SU-DHL-6 (cell line): ENCODE measurements at regions not wholly inside any gene's neighbourhood (a gene's known extent, or its start where the extent isn't known, plus 50 kb on each side); places are given as distances from the start of the nearest gene placed in this dataset.

Source experiments
- EZH2phosphoT487 ChIP-seq: fragments of 200-600 bp; sonication (generic), shearing (Covaris generic); conservative IDR thresholded peaks from 2 replicates; pipeline ENCODE4 v1.6.1; 2018; ENCODE audit warnings: mild to moderate bottlenecking, antibody characterized with exemption, low read length, moderate library complexity, mixed read lengths
- TF ChIP-seq, protein P1 (sequence below): fragments of 200-600 bp; sonication (generic); IDR thresholded peaks from one replicate; pipeline ENCODE4 v1.5.1; 2017; ENCODE audit warnings: antibody characterized with exemption, mild to moderate bottlenecking, low read length, moderate library complexity; ENCODE audit not compliant: insufficient read depth, poor library complexity, severe bottlenecking

GRCh38 chr7:155162422-155162821 is 92.3 kb downstream of the HTR5A start:
- TF ChIP-seq, protein P1, sequence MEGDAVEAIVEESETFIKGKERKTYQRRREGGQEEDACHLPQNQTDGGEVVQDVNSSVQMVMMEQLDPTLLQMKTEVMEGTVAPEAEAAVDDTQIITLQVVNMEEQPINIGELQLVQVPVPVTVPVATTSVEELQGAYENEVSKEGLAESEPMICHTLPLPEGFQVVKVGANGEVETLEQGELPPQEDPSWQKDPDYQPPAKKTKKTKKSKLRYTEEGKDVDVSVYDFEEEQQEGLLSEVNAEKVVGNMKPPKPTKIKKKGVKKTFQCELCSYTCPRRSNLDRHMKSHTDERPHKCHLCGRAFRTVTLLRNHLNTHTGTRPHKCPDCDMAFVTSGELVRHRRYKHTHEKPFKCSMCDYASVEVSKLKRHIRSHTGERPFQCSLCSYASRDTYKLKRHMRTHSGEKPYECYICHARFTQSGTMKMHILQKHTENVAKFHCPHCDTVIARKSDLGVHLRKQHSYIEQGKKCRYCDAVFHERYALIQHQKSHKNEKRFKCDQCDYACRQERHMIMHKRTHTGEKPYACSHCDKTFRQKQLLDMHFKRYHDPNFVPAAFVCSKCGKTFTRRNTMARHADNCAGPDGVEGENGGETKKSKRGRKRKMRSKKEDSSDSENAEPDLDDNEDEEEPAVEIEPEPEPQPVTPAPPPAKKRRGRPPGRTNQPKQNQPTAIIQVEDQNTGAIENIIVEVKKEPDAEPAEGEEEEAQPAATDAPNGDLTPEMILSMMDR, result no peak
- TF ChIP-seq EZH2phosphoT487, result no peak
